GM18870 (cell line): ENCODE measurements at regions not wholly inside any gene's neighbourhood (a gene's known extent, or its start where the extent isn't known, plus 50 kb on each side); places are given as distances from the start of the nearest gene placed in this dataset.

Experiments
- ATAC-seq: cut with Tn5 transposase; IDR thresholded peaks from one replicate; pipeline ENCODE4 v1.9.1; 2021; ENCODE audit warnings: moderate library complexity; ENCODE audit not compliant: unreplicated experiment

GRCh38 chr21:34022627-34023335 lies 50.6 kb upstream of the MRPS6 start:
- ATAC-seq = no peak

GRCh38 chr21:34021726-34022125 lies 51.7 kb upstream of the MRPS6 start:
- ATAC-seq = no peak

- no peak for ATAC-seq
Observed at GRCh38 chr21:34020983-34021553, 52.3 kb upstream of the MRPS6 start.

GRCh38 chr21:34020005-34020847 lies 53.2 kb upstream of the MRPS6 start:
- peak; percentile 28 for ATAC-seq

- no peak for ATAC-seq
Observed at GRCh38 chr21:34019402-34019801, 54.0 kb upstream of the MRPS6 start.

- ATAC-seq = no peak
Observed at GRCh38 chr21:34018910-34019309, 54.5 kb upstream of the MRPS6 start.

- no peak for ATAC-seq
Observed at GRCh38 chr21:34018185-34018584, 55.2 kb upstream of the MRPS6 start.

- peak; percentile 56 for ATAC-seq
Observed at GRCh38 chr21:34017039-34017961, 56.1 kb upstream of the MRPS6 start.

- ATAC-seq = no peak
Observed at GRCh38 chr21:34012640-34013039, 60.7 kb upstream of the MRPS6 start.

GRCh38 chr21:34011660-34012059 lies 61.7 kb upstream of the MRPS6 start:
- ATAC-seq = no peak

- no peak for ATAC-seq
Observed at GRCh38 chr21:34009193-34009592, 64.2 kb upstream of the MRPS6 start.

GRCh38 chr21:34008618-34009017 lies 64.8 kb upstream of the MRPS6 start:
- no peak for ATAC-seq

- no peak for ATAC-seq
Observed at GRCh38 chr21:34006611-34007168, 66.7 kb upstream of the MRPS6 start.

GRCh38 chr21:34004974-34005373 lies 68.4 kb upstream of the MRPS6 start:
- ATAC-seq = no peak

GRCh38 chr21:34004013-34004938 lies 69.1 kb upstream of the MRPS6 start:
- ATAC-seq = no peak

- ATAC-seq = no peak
Observed at GRCh38 chr21:34003428-34003827, 70.0 kb upstream of the MRPS6 start.

- ATAC-seq = no peak
Observed at GRCh38 chr21:34000375-34000774, 73.0 kb upstream of the MRPS6 start.

- no peak for ATAC-seq
Observed at GRCh38 chr21:33998809-33999208, 74.6 kb upstream of the MRPS6 start.

GRCh38 chr21:33998402-33998801 lies 75.0 kb upstream of the MRPS6 start:
- ATAC-seq = no peak

GRCh38 chr21:33997436-33997835 lies 75.9 kb upstream of the MRPS6 start:
- ATAC-seq = no peak
